Kidney (tissue), 13 donors: ENCODE measurements at regions not wholly inside any gene's neighbourhood (a gene's known extent, or its start where the extent isn't known, plus 50 kb on each side); places are given as distances from the start of the nearest gene placed in this dataset.

Experiments used
- DNase-seq, 5 donors: peaks; one replicate each; pipeline ENCODE4 v3.0.0-alpha.2; 2013 to 2020
- FAIRE-seq: peaks from 2 replicates; lab custom pipeline; 2012; peaks lifted over from hg19 to GRCh38; lab: Jason Lieb, UNC
- H3K27ac ChIP-seq, 2 donors: one replicate each; pipeline ENCODE4 v1.7.0; 2013; ENCODE audit warnings: low read depth in 2 of 2, low read length in 2 of 2, inconsistent platforms in 1 of 2
- H3K27me3 ChIP-seq: one replicate; pipeline ENCODE4 v1.7.1; 2013; ENCODE audit warnings: low read length, inconsistent platforms; ENCODE audit not compliant: control insufficient read depth, insufficient read depth
- H3K36me3 ChIP-seq, 3 donors: one replicate each; pipeline versions ENCODE4 v1.7.0 to v1.7.1; 2013; ENCODE audit warnings: low read length in 3 of 3, control low read depth in 1 of 3, inconsistent platforms in 1 of 3; ENCODE audit not compliant: insufficient read depth in 3 of 3, control insufficient read depth in 2 of 3
- H3K4me1 ChIP-seq, 3 donors: one replicate each; pipeline versions ENCODE4 v1.7.0 to v1.7.1; 2013; ENCODE audit warnings: low read length in 3 of 3, inconsistent platforms in 1 of 3, low read depth in 1 of 3; ENCODE audit not compliant: control insufficient read depth in 2 of 3, insufficient read depth in 2 of 3
- H3K4me3 ChIP-seq, 3 donors: one replicate each; pipeline versions ENCODE4 v1.7.0 to v1.8.1; 2013; ENCODE audit warnings: low read length in 3 of 3, control low read depth in 1 of 3, inconsistent platforms in 1 of 3
- H3K9ac ChIP-seq, 3 donors: one replicate each; pipeline versions ENCODE4 v1.7.0 to v1.7.1; 2013; ENCODE audit warnings: low read length in 3 of 3, control low read depth in 1 of 3, inconsistent platforms in 1 of 3
- H3K9me3 ChIP-seq, 3 donors: one replicate each; pipeline versions ENCODE4 v1.7.0 to v1.7.1; 2013; ENCODE audit warnings: low read length in 3 of 3, control low read depth in 1 of 3, inconsistent platforms in 1 of 3; ENCODE audit not compliant: control insufficient read depth in 2 of 3, insufficient read depth in 1 of 3
- CTCF ChIP-seq: IDR thresholded peaks from 3 replicates; pipeline ENCODE4 v1.5.1; 2012; ENCODE audit warnings: mild to moderate bottlenecking, moderate library complexity, borderline replicate concordance; ENCODE audit not compliant: insufficient read depth; ENCODE audit errors: extremely low read depth
- intact Hi-C: fragments of 100-400 bp; cut with DNase I; formaldehyde crosslinking; loops from one replicate; pipeline ENCODE4 v1.11.1; 2022
- donor health status: control.
- donor health status: control.
- donor health status: control.
- donor health status: control.
- donor health status: control.
- donor health status: DM: yes; HTN: yes; CAD: no.
- donor health status: Normal renal cell carcinoma (clear cell type).

GRCh38 chr12:25740617-25741016 lies 187.5 kb upstream of the LMNTD1 start:
- H3K9me3 ChIP-seq, result no peaks in the 10 kb centered on the region
- FAIRE-seq, result no peak
- H3K4me1 ChIP-seq, result no peaks in the 10 kb centered on the region
- no peaks in the 10 kb centered on the region for H3K36me3 ChIP-seq
- no peak overlapping the region for H3K27ac ChIP-seq
- no peak overlapping the region for H3K4me3 ChIP-seq
- no peak overlapping the region for H3K9ac ChIP-seq
- no peaks in the 10 kb centered on the region for H3K27me3 ChIP-seq
- DNase-seq, result no peak
- intact Hi-C loops, result no loop called here
- TF ChIP-seq CTCF, result no peak

GRCh38 chr12:25741917-25742316 lies 188.8 kb upstream of the LMNTD1 start:
- no peaks in the 10 kb centered on the region for H3K4me1 ChIP-seq
- TF ChIP-seq CTCF, result no peak

GRCh38 chr12:25743679-25744215 lies 190.7 kb upstream of the LMNTD1 start:
- Histone ChIP-seq H3K4me1 (no peaks in the 10 kb centered on the region), H3K9me3 (no peaks in the 10 kb centered on the region), H3K27ac (no peak overlapping the region), H3K27me3 (no peaks in the 10 kb centered on the region), H3K4me3 (no peak overlapping the region), H3K9ac (no peak overlapping the region), H3K36me3 (no peaks in the 10 kb centered on the region)
- no peak for FAIRE-seq
- intact Hi-C loops, result no loop called here
- TF ChIP-seq CTCF, result no peak
- DNase-seq, result no peak

More at GRCh38 chr12:25741917-25742316, 188.8 kb upstream of the LMNTD1 start:
- Histone ChIP-seq H3K27me3 (no peaks in the 10 kb centered on the region), H3K27ac (no peak overlapping the region), H3K9ac (no peak overlapping the region), H3K4me3 (no peak overlapping the region), H3K9me3 (no peaks in the 10 kb centered on the region), H3K36me3 (no peaks in the 10 kb centered on the region)
- FAIRE-seq (no peak), DNase-seq (no peak)
- intact Hi-C loops, result no loop called here

- TF ChIP-seq CTCF, result no peak
- H3K27ac ChIP-seq, result no peak overlapping the region
- no peak overlapping the region for H3K9ac ChIP-seq
- no peak overlapping the region for H3K4me3 ChIP-seq
- no peaks in the 10 kb centered on the region for H3K36me3 ChIP-seq
- intact Hi-C loops, result no loop called here
- H3K27me3 ChIP-seq, result no peaks in the 10 kb centered on the region
- no peaks in the 10 kb centered on the region for H3K9me3 ChIP-seq
- FAIRE-seq, result no peak
- no peak for DNase-seq
- no peaks in the 10 kb centered on the region for H3K4me1 ChIP-seq
These were observed 191.2 kb upstream of the LMNTD1 start for GRCh38 chr12:25744313-25744712.
